ENCODE measurements at regions not wholly inside any gene's neighbourhood (a gene's known extent, or its start where the extent isn't known, plus 50 kb on each side); places are given as distances from the start of the nearest gene placed in this dataset.
"Not testable (repeated sequence)": the region's sequence is repeated elsewhere in the genome, so short reads cannot be mapped to it uniquely, and the experiment has no call there.

DNA sequence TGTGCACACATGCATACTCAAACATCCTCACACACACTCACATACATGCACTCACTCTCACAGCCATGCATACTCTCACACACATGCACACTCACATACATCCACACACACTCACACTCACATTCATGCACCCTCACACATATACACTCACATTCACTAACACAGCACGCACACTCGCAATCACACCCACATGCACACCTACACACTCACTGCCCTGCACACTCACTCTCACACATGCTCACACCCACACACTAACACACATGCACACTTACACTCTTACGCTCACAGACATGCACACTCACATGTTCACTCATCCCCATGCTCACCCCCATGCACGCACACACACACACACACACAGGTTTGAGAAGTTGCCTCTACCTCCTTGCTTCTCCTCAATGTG lies 63.2 kb upstream of the SFSWAP start:
- no peak overlapping the region for H3K4me3 ChIP-seq (replicated peaks; ENCODE audit: low read depth, low read length)
- no peak for DNase-seq (ENCODE audit: extremely low read depth, low read depth)
- TF ChIP-seq, protein P1, sequence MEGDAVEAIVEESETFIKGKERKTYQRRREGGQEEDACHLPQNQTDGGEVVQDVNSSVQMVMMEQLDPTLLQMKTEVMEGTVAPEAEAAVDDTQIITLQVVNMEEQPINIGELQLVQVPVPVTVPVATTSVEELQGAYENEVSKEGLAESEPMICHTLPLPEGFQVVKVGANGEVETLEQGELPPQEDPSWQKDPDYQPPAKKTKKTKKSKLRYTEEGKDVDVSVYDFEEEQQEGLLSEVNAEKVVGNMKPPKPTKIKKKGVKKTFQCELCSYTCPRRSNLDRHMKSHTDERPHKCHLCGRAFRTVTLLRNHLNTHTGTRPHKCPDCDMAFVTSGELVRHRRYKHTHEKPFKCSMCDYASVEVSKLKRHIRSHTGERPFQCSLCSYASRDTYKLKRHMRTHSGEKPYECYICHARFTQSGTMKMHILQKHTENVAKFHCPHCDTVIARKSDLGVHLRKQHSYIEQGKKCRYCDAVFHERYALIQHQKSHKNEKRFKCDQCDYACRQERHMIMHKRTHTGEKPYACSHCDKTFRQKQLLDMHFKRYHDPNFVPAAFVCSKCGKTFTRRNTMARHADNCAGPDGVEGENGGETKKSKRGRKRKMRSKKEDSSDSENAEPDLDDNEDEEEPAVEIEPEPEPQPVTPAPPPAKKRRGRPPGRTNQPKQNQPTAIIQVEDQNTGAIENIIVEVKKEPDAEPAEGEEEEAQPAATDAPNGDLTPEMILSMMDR (IDR thresholded peaks at IDR 0.05; ENCODE audit: low read depth, low read length, missing control alignments), result no peak

DNA sequence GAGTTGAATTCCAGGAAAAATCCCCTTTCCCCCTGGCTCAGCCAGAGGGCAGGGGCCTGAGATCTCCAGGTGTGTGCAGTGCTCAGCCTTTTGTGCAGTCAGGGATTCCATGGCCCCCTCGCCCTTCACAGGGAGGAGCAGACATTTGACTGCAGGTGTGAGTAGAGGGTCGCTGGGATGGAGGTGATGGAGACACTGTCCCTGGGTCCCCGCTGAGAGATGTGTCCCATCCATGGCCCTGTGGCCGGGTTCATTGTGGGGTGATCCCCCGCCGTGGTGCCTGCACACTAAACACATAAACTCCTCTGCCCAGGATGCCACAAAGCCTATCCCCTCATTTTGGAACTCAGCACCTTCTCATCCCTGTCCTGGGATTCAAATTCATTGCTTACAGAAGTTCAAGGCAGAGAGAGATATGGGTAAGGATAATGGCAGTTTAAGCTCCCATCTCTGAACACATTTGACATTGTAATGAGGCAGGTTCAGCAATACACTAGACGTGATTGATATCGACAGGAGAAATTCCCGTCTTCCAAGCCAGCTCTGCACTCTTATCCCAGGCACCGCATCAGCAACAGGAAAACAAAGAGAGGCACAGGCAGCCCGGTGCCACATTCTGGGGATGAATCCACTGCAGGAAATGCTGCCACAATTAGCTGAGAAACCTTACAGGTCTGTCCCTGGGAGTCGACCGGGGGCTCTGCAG lies 55.3 kb upstream of the SFSWAP start:
- H3K4me3 ChIP-seq (replicated peaks; ENCODE audit: low read depth, low read length); DNase-seq (ENCODE audit: extremely low read depth, low read depth): not testable (repeated sequence)

DNA sequence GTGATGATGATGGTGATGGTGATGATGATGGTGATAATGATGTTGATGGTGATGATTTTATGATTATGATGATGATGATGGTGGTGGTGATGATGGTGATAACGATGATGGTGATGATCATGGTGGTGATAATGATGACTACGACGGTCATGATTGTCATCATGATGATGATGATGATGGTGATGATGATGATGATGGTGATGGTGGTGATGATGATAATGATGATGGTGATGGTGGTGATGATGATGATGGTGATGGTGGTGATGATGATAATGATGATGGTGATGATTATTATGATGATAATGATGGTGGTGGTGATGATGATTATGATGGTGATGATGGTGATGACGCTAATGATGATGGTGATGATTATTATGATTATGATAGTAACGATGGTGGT lies 54.1 kb upstream of the SFSWAP start:
- DNase-seq (ENCODE audit: extremely low read depth, low read depth); H3K4me3 ChIP-seq (replicated peaks; ENCODE audit: low read depth, low read length): not testable (repeated sequence)

DNA sequence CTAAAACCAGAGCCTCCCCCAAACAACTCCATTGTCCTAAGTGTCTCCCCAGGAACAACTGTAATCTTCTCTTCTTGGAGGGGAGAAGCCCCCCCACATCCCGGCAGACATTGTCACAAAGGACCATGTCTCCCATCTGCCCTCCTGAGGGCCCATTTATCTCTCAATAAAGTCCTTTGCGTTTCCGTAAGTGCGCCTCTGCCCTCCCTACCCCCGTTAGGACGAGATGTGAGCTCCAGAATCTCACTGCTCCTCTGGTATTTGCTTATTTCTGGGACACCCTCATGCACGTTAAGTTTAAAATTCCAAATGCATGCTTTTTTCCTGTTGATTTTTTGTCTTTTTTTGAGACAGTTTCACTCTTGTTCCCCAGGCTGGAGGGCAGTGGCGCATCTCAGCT lies 52.3 kb upstream of the SFSWAP start:
- H3K4me3 ChIP-seq (replicated peaks; ENCODE audit: low read depth, low read length), result not testable (repeated sequence)

DNA sequence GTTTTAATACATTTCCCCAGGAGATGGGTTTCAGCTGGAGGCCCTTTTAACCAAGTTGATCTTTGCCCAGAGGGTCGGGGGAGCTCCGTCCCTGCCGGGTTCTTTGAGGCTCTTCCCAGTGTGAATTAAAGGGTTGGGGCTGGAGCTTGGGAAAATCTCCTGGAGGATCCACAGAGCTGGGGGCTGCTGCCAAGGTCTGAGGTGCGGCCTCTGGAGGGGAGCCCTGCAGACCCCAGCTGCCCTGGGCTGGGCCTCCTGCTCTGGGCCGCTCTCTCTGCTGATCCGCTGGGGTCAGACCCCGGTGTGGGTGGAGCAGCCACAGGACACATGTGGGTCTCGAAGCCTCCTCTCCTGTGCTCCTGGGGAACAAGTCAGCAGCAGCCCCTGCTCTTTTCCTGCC lies 51.4 kb upstream of the SFSWAP start:
- not testable (repeated sequence) for H3K4me3 ChIP-seq (replicated peaks; ENCODE audit: low read depth, low read length); DNase-seq (ENCODE audit: extremely low read depth, low read depth)

More for the DNA sequence above, 52.3 kb upstream of the SFSWAP start:
- DNase-seq (ENCODE audit: extremely low read depth, low read depth), result not testable (repeated sequence)

DNA sequence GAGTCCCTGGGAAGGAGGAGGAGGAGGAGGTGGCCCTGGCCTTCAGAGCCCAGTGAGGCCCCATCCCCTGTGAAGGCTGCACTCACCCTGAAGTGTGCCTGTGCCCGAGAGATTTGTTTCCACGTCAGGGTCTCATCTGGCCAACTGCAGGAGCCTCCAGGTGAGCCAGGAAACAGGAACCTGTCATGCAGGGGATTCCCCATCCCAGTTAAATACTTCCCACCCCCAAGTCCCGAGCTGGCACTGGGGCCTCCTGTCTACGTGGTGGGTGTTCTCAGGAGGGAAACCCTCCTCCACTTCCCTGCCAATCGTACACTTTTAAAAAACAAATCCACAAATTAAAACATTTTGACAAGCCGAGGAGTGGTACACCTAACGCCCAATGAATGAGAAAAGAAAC lies 50.9 kb upstream of the SFSWAP start:
- H3K4me3 ChIP-seq (replicated peaks; ENCODE audit: low read depth, low read length); DNase-seq (ENCODE audit: extremely low read depth, low read depth): not testable (repeated sequence)

DNA sequence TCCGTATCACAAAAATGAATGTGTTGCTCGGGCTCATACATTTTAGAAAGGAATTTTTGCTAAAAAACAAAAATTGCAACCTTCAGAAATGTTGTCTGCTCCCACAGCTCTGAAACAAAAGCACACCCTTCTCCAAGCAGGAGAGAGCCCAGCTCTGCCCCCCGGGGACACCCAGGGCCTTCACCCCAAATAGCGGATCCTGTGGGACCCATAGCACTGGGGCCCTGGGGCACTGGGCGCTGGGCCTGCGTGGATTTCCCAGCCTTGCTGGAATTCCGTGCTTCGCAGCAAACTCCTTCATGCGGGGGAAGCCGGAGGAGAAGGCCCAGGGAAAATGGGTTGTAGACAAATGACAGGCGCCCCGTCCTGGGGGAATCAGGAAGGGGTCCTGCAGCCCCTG lies 50.5 kb upstream of the SFSWAP start:
- not testable (repeated sequence) for DNase-seq (ENCODE audit: extremely low read depth, low read depth); H3K4me3 ChIP-seq (replicated peaks; ENCODE audit: low read depth, low read length)

All from HFF-Myc (cell line).